HG03103 (cell line): ENCODE measurements at regions not wholly inside any gene's neighbourhood (a gene's known extent, or its start where the extent isn't known, plus 50 kb on each side); places are given as distances from the start of the nearest gene placed in this dataset.
A peak's percentile ranks its signal among the peaks of the same experiment; 100 is the strongest.

Experiments used
- ATAC-seq: cut with Tn5 transposase; IDR thresholded peaks from one replicate; pipeline ENCODE4 v1.9.1; 2021; ENCODE audit warnings: low read depth; ENCODE audit not compliant: unreplicated experiment

DNA sequence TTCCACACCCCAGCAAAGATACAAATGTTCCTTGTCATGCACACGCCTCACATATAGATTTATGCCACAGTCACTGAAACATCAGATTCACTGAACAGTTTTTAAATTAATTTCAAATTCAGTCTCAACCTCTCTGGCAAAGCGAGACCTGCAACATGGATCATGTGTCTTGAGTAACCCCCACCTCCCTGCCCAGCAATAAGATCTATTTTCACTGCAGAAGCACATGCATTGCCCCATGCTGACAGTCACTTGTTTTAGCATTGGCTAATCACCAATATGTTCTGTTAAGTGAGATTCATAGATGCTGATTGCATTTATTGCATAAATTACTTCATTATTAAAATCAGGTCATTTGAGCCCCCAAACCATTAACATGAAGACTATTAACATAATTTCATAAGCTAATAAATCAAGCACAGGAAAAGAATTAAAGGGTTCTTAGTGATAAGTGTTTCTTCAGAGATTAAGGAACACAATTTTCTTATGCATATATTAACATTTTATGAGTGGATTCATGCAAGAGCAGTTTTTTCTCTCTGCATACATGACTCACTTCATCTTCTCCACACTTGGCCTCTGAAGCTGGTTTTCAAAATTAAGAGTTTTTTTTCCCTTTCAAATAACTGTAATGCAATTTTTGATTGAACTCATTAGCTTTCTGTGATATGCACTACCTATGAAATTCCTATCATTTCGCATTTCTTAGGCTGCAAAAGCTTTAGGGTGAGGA, 173.2 kb upstream of the SOX4 start:
- ATAC-seq = no peak

GRCh38 chr6:21420926-21421325, 172.6 kb upstream of the SOX4 start:
- no peak for ATAC-seq

- no peak for ATAC-seq
Observed at GRCh38 chr6:21423106-21423854, 170.3 kb upstream of the SOX4 start.

DNA sequence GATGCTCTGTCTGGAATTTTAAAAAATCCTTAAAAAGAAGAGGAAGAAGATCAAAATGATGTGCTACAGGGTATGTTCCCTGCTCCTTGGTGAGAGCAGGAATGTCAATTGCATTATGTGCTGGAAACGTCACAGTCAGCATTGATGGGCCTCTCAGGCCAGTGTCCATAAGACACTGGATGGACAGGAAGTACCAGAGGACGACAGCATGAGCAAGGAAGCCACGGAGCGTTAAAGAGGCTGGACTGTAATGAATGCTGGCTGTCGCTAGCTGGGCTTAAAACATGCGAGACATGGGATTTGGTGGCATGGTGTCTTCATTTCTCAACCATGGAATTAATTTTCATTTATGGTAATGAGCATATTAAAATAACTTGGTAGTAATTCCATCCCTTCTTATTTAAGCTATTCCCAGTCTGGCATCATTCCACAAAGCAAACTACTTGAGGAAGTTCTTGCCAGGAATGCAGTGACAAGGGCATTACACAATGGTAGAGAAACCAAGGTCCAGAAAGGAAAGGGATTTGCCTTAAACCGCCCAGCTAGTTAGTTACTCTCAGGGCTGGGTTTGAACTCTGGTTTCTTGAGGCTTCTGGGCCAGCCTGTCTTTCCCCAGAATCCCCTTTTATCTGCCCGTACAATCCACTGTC, 166.6 kb upstream of the SOX4 start:
- ATAC-seq = no peak

GRCh38 chr6:21429291-21429690, 164.3 kb upstream of the SOX4 start:
- ATAC-seq = no peak

- ATAC-seq = no peak
Observed at GRCh38 chr6:21431526-21431925, 162.0 kb upstream of the SOX4 start.

- ATAC-seq = no peak
Observed at GRCh38 chr6:21436625-21437024, 156.9 kb upstream of the SOX4 start.

- ATAC-seq = no peak
Observed at GRCh38 chr6:21437581-21437980, 156.0 kb upstream of the SOX4 start.

GRCh38 chr6:21438237-21438985, 155.1 kb upstream of the SOX4 start:
- ATAC-seq = peak; percentile 97

- ATAC-seq = peak; percentile 34
Observed at GRCh38 chr6:21438986-21439352, 154.6 kb upstream of the SOX4 start.

- ATAC-seq = no peak
Observed at GRCh38 chr6:21441386-21441785, 152.2 kb upstream of the SOX4 start.

GRCh38 chr6:21442874-21443273, 150.7 kb upstream of the SOX4 start:
- ATAC-seq = no peak

DNA sequence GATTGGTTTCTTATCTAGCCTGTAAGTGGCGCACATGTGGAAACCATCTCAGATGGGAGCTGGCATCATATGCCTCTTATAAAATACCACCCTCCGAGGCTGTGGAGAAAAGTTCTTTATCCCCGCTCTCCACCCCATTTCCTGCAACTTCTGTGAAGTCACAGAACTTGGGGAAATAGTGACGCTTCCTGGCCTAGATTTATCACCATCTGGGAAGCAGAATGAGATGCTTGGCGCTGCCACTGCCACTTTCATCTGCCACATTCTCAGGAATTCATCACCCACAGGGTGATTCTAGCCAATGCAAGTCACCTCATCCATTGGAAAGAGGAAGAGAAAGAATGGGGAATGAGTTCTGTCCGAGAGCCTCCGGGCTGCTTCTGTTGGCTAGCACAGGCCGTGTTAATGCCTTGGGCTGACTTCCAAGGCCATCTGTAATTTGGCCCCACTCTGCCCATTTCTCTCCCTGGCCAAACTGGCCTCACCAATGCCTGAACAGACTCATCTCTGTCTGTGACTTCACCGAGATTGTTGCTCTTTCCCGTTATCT, 148.8 kb upstream of the SOX4 start:
- no peak for ATAC-seq

DNA sequence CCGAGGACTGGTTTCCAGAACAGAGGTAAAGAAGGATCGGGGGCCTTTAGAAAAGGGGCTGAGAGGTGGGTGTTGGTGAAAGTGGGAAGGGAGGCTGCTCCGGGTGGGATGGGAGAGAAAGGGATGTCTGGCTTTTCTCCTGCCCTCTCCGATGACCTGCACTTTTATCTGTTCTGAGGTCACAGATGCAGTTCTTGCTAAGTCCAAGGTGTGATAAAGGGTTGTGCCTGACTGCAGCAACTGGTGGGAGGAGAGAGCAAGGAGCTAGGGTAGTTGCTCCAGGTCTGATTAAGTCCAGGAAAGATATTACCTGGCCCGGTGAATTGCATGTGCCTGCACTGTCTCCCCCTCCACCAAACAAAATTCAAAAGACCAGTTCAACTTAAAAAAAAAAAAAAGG, 145.6 kb upstream of the SOX4 start:
- no peak for ATAC-seq

DNA sequence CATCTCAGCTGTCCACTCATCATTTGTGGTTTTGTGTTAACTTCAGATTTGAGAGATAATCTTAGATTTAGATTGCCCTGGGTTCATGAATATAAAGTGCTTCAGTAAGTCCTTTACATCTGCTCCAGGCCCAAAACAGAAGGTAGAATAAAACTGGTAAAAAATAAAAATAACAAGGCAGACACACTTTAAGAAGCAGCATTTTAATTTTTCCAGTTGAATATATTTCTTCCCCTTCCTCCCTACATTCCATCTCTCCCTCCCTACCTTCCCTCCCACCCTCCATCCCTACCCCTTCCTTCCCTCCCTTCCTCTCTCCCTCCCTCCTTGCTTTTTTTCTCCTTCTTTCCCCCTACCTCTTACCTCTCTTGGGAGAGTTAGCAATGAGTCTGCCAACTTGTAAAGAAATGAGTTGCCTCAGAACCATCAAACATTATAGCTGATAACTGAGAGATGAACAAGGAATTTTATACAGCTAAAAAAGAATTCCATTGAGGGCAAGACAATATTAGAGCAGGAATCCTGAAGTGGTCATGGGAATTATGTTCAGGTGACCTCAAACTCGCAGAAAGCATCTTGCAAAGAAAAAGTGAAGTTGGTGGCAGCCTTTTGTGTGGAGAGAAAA, 145.0 kb upstream of the SOX4 start:
- ATAC-seq = no peak

DNA sequence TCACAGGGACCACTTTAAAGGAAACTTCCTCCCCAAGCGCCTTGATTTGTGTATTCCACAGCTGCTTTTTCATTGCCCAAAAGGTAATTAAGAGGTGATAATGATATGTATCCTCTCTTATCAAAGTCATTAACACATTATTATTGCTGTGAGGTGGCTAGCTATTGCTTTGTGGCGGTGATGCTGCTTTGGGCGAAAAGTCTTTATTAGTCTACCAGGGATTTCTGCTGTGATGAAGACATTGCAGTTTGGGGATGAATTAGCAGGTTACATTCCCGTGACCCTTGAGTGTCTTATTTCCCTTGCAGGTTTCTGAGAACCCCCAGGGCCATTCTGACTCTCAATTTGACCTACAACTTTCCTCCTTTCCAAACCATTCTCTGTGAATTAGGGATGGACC, 143.4 kb upstream of the SOX4 start:
- no peak for ATAC-seq

DNA sequence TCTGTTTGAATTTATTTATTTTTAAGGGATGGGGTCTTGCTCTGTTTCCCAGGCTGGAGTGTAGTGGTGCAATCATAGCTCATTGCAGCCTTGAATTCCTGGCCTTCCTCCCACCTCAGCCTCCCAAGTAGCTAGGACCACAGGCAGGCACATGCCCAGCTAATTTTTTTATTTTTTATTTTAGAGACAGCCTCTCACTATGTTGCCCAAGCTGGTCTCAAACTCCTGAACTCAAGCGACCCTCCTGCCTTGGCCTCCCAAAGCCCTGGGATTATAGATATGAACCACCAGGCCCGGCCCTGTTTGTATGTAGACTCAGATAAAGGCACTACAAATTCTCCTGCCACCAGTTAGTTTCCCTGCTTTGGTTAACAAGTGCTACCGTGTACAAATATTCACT, 142.9 kb upstream of the SOX4 start:
- ATAC-seq = no peak

- no peak for ATAC-seq
Observed at GRCh38 chr6:21451546-21452013, 142.0 kb upstream of the SOX4 start.

DNA sequence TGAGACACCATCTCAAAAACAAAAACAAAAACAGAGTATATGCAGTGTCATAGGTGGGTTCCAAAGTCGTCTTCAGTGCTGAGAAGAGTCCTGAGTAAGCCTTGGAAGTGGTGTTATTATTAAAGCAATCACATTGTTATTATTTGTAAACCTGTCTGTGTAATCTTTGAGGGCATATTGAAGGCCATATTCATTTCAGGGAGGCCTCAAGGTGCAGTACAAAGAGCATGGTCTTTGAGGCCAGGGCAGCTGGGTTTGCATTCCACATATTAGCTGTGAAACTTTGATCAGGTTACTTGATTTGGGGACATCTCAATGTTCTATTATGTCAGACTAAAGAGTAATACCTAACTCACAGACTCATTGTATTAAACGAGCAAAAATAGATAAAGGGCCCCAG, 139.3 kb upstream of the SOX4 start:
- ATAC-seq = no peak

- no peak for ATAC-seq
Observed at GRCh38 chr6:21455071-21455470, 138.5 kb upstream of the SOX4 start.
